Fibroblast of villous mesenchyme (primary cell): ENCODE measurements at regions not wholly inside any gene's neighbourhood (a gene's known extent, or its start where the extent isn't known, plus 50 kb on each side); places are given as distances from the start of the nearest gene placed in this dataset.

ENCODE experiments used
- DNase-seq: peaks from one replicate; pipeline ENCODE4 v3.0.0-alpha.2; 2010; ENCODE audit warnings: low read depth
- H3K4me3 ChIP-seq: 2 replicates; pipeline ENCODE4 v1.5.1; 2011; ENCODE audit warnings: low read depth, mild to moderate bottlenecking, low read length
- CTCF ChIP-seq: IDR thresholded peaks from 2 replicates; pipeline ENCODE4 v1.5.1; 2012; ENCODE audit warnings: low read depth, mild to moderate bottlenecking, low read length; ENCODE audit not compliant: insufficient read depth

- peak; percentile 17 for DNase-seq
- H3K4me3 ChIP-seq = no peak overlapping the region
- no peak for TF ChIP-seq CTCF
Measured at GRCh38 chr5:124630767-124631704, 115.4 kb downstream of the ZNF608 start.

- no peak overlapping the region for H3K4me3 ChIP-seq
- TF ChIP-seq CTCF = no peak
- peak; percentile 96 for DNase-seq
Measured at GRCh38 chr5:124628721-124629596, 117.5 kb downstream of the ZNF608 start.

- no peak for TF ChIP-seq CTCF
- no peak overlapping the region for H3K4me3 ChIP-seq
- DNase-seq = no peak
Measured at GRCh38 chr5:124627815-124628595, 118.4 kb downstream of the ZNF608 start.

- DNase-seq = no peak
- TF ChIP-seq CTCF = no peak
- no peak overlapping the region for H3K4me3 ChIP-seq
Measured at GRCh38 chr5:124626053-124626452, 120.4 kb downstream of the ZNF608 start.

GRCh38 chr5:124623265-124623664 lies 123.2 kb downstream of the ZNF608 start:
- no peak for DNase-seq
- TF ChIP-seq CTCF = no peak
- no peak overlapping the region for H3K4me3 ChIP-seq

GRCh38 chr5:124622851-124623250 lies 123.6 kb downstream of the ZNF608 start:
- DNase-seq = no peak
- no peak overlapping the region for H3K4me3 ChIP-seq
- TF ChIP-seq CTCF = no peak
